Mesendoderm (in vitro differentiated cells): ENCODE measurements at regions not wholly inside any gene's neighbourhood (a gene's known extent, or its start where the extent isn't known, plus 50 kb on each side); places are given as distances from the start of the nearest gene placed in this dataset.
A peak's percentile ranks its signal among the peaks of the same experiment; 100 is the strongest.

Source experiments
- DNase-seq: peaks from one replicate; pipeline ENCODE4 v3.0.0; 2013
- H2AK5ac ChIP-seq: 2 replicates; pipeline ENCODE4 v1.6.1; 2013; ENCODE audit warnings: low read length, inconsistent platforms
- H2BK120ac ChIP-seq: 2 replicates; pipeline ENCODE4 v1.6.1; 2013; ENCODE audit warnings: low read depth, mild to moderate bottlenecking, low read length, moderate library complexity, mixed read lengths
- H2BK15ac ChIP-seq: replicated peaks from 2 replicates; pipeline ENCODE4 v1.6.1; 2013; ENCODE audit warnings: low read depth, mild to moderate bottlenecking, moderate library complexity
- H2BK5ac ChIP-seq: 2 replicates; pipeline ENCODE4 v1.6.1; 2013; ENCODE audit warnings: low read length, inconsistent platforms
- H3K18ac ChIP-seq: 2 replicates; pipeline ENCODE4 v1.6.1; 2013; ENCODE audit warnings: mild to moderate bottlenecking, low read length, mixed read lengths
- H3K23ac ChIP-seq: one replicate; pipeline ENCODE4 v1.6.1; 2013; ENCODE audit warnings: low read length
- H3K27ac ChIP-seq: 2 replicates; pipeline ENCODE4 v1.5.1; 2013; ENCODE audit warnings: low read depth, mild to moderate bottlenecking, inconsistent platforms, low read length, moderate library complexity
- H3K27me3 ChIP-seq: 2 replicates; pipeline ENCODE4 v1.6.1; 2013; ENCODE audit warnings: low read length, control low read depth, mild to moderate bottlenecking, inconsistent platforms; ENCODE audit not compliant: insufficient read depth, poor library complexity
- H3K36me3 ChIP-seq: 2 replicates; pipeline ENCODE4 v1.6.1; 2013; ENCODE audit warnings: low read length, inconsistent platforms; ENCODE audit not compliant: control insufficient read depth, insufficient read depth
- H3K4ac ChIP-seq: one replicate; pipeline ENCODE4 v1.6.1; 2013; ENCODE audit warnings: low read depth, mild to moderate bottlenecking, low read length, moderate library complexity
- H3K4me1 ChIP-seq: 2 replicates; pipeline ENCODE4 v1.6.1; 2013; ENCODE audit warnings: low read depth, low read length, inconsistent platforms; ENCODE audit not compliant: control insufficient read depth
- H3K4me2 ChIP-seq: 2 replicates; pipeline ENCODE4 v1.6.1; 2013; ENCODE audit warnings: low read length
- H3K4me3 ChIP-seq: 2 replicates; pipeline ENCODE4 v1.5.1; 2013; ENCODE audit warnings: mild to moderate bottlenecking, low read length
- H3K56ac ChIP-seq: one replicate; pipeline ENCODE4 v1.6.1; 2013; ENCODE audit warnings: low read length
- H3K79me1 ChIP-seq: 2 replicates; pipeline ENCODE4 v1.6.1; 2013; ENCODE audit warnings: low read length, inconsistent platforms
- H3K79me2 ChIP-seq: 2 replicates; pipeline ENCODE4 v1.6.1; 2013; ENCODE audit warnings: mild to moderate bottlenecking, low read length; ENCODE audit not compliant: control insufficient read depth, insufficient read depth
- H3K9ac ChIP-seq: 2 replicates; pipeline ENCODE4 v1.6.1; 2013; ENCODE audit warnings: low read length, inconsistent platforms
- H4K5ac ChIP-seq: one replicate; pipeline ENCODE4 v1.6.1; 2013; ENCODE audit warnings: low read length
- H4K8ac ChIP-seq: one replicate; pipeline ENCODE4 v1.6.1; 2013; ENCODE audit warnings: low read depth, mild to moderate bottlenecking, control low read depth, low read length, moderate library complexity
- WGBS: extraction: QIAGEN DNeasy Blood & Tissue Kit; methylation state at CpG from one replicate; pipeline ENCODE4 v1.1.7; 2013; ENCODE audit warnings: low lambda C conversion rate, missing lambda C conversion rate; ENCODE audit not compliant: insufficient coverage; ENCODE audit errors: extremely low coverage; 5-methylcytosine and 5-hydroxymethylcytosine counted together

GRCh38 chr1:93746021-93746812 lies 64.6 kb upstream of the BCAR3 start:
- no CpG with 5 or more reads among the region's 6 CpGs for WGBS
- Histone ChIP-seq H4K8ac (no peak overlapping the region), H3K27ac (no peak overlapping the region), H2BK15ac (no peak overlapping the region), H3K23ac (no peak overlapping the region), H4K5ac (no peak overlapping the region), H2BK5ac (no peak overlapping the region), H2BK120ac (no peak overlapping the region), H3K27me3 (no peaks in the 10 kb centered on the region), H3K56ac (no peak overlapping the region), H3K4me1 (peaks cover under 1% of the 10 kb centered on the region), H3K4ac (no peak overlapping the region), H3K9ac (no peak overlapping the region), H3K18ac (no peak overlapping the region), H3K4me3 (no peak overlapping the region), H3K79me1 (no peaks in the 10 kb centered on the region), H3K79me2 (no peaks in the 10 kb centered on the region), H3K4me2 (no peak overlapping the region), H3K36me3 (no peaks in the 10 kb centered on the region), H2AK5ac (peak overlapping the region; percentile 46)
- no peak for DNase-seq

DNA sequence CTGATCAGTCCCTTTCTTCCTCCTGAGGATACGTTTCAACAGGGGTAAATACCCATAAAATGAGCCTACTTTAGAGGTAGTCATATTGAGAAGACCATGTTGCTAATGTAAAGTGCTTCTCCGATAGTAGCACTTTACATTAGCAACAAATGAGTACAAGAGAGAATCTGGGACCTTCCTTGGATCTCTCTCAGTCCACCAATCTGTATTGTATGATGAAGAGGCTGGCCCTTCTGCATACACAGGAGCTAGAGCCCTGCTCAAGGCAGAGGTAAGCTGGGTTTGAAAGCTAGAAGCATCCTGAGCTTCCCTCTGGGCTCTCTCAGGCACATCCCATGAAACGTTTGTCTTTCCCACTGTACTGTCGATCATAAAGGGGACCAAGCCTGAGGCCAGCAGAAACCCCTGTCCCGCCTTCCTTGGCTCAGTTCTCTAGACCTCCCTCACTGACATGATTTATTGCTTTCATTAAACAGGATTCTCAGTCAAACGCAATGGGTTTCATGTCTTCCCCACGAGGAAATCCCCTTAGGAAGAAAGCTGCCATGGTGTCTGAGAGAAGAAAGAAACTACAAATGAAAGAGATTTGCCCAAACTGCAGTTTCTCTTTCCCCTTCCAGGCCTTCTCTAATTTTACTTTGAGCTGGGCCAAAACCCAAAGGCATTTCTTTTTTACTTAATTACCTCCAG lies 62.8 kb upstream of the BCAR3 start:
- WGBS, result no CpG with 5 or more reads among the region's 7 CpGs
- no peak overlapping the region for H3K18ac ChIP-seq
- no peak overlapping the region for H3K4me3 ChIP-seq
- no peak overlapping the region for H2BK120ac ChIP-seq
- no peak overlapping the region for H3K23ac ChIP-seq
- H3K27ac ChIP-seq, result no peak overlapping the region
- H2BK15ac ChIP-seq, result no peak overlapping the region
- H3K79me1 ChIP-seq, result no peaks in the 10 kb centered on the region
- H3K4me1 ChIP-seq, result no peaks in the 10 kb centered on the region
- DNase-seq, result no peak
- H3K27me3 ChIP-seq, result no peaks in the 10 kb centered on the region
- H3K9ac ChIP-seq, result no peak overlapping the region
- no peak overlapping the region for H3K4ac ChIP-seq
- no peak overlapping the region for H3K56ac ChIP-seq
- no peaks in the 10 kb centered on the region for H3K36me3 ChIP-seq
- no peak overlapping the region for H3K4me2 ChIP-seq
- no peaks in the 10 kb centered on the region for H3K79me2 ChIP-seq
- no peak overlapping the region for H4K5ac ChIP-seq
- H4K8ac ChIP-seq, result no peak overlapping the region
- H2AK5ac ChIP-seq, result no peak overlapping the region
- no peak overlapping the region for H2BK5ac ChIP-seq

DNA sequence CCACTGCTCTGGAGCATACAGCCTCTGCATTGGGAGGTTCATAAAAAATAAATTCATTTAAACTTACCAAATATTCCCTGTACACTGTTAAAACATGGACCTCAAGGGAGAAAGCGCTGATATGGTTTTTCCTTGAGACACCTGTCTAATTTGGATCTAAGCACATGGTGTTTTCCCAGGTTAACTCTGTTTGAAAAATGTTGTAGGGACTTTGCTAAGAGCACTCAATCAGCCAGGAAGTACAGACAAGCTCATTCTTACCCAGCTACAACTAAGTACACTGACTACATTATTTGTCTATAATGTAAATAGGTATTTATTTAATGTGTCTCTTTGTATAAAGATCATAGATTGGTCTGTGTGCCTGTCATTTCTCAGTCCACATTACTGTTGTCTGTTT lies 61.8 kb upstream of the BCAR3 start:
- H4K8ac ChIP-seq, result no peak overlapping the region
- no peaks in the 10 kb centered on the region for H3K36me3 ChIP-seq
- H2BK120ac ChIP-seq, result no peak overlapping the region
- no peak overlapping the region for H4K5ac ChIP-seq
- no peak overlapping the region for H3K56ac ChIP-seq
- H3K27me3 ChIP-seq, result no peaks in the 10 kb centered on the region
- no peak overlapping the region for H3K27ac ChIP-seq
- H3K23ac ChIP-seq, result no peak overlapping the region
- H3K79me1 ChIP-seq, result no peaks in the 10 kb centered on the region
- H2BK15ac ChIP-seq, result no peak overlapping the region
- H3K79me2 ChIP-seq, result no peaks in the 10 kb centered on the region
- no peak overlapping the region for H2AK5ac ChIP-seq
- H3K4ac ChIP-seq, result no peak overlapping the region
- no peak overlapping the region for H3K9ac ChIP-seq
- no peak for DNase-seq
- H3K4me2 ChIP-seq, result no peak overlapping the region
- H3K4me3 ChIP-seq, result no peak overlapping the region
- no peak overlapping the region for H3K18ac ChIP-seq
- no peak overlapping the region for H2BK5ac ChIP-seq
- no peaks in the 10 kb centered on the region for H3K4me1 ChIP-seq
- no CpG with 5 or more reads among the region's 1 CpG for WGBS

GRCh38 chr1:93740601-93741031 lies 59.0 kb upstream of the BCAR3 start:
- H3K18ac ChIP-seq, result no peak overlapping the region
- H3K36me3 ChIP-seq, result no peaks in the 10 kb centered on the region
- no peak overlapping the region for H3K9ac ChIP-seq
- WGBS, result no CpG with 5 or more reads among the region's 12 CpGs
- H3K79me1 ChIP-seq, result no peaks in the 10 kb centered on the region
- H2BK15ac ChIP-seq, result no peak overlapping the region
- H3K4me2 ChIP-seq, result no peak overlapping the region
- H2AK5ac ChIP-seq, result no peak overlapping the region
- no peak overlapping the region for H4K5ac ChIP-seq
- H4K8ac ChIP-seq, result no peak overlapping the region
- no peak overlapping the region for H3K56ac ChIP-seq
- H2BK5ac ChIP-seq, result no peak overlapping the region
- no peaks in the 10 kb centered on the region for H3K4me1 ChIP-seq
- no peaks in the 10 kb centered on the region for H3K27me3 ChIP-seq
- no peak overlapping the region for H2BK120ac ChIP-seq
- no peak overlapping the region for H3K4ac ChIP-seq
- no peak overlapping the region for H3K23ac ChIP-seq
- H3K27ac ChIP-seq, result no peak overlapping the region
- no peaks in the 10 kb centered on the region for H3K79me2 ChIP-seq
- no peak overlapping the region for H3K4me3 ChIP-seq
- no peak for DNase-seq

DNA sequence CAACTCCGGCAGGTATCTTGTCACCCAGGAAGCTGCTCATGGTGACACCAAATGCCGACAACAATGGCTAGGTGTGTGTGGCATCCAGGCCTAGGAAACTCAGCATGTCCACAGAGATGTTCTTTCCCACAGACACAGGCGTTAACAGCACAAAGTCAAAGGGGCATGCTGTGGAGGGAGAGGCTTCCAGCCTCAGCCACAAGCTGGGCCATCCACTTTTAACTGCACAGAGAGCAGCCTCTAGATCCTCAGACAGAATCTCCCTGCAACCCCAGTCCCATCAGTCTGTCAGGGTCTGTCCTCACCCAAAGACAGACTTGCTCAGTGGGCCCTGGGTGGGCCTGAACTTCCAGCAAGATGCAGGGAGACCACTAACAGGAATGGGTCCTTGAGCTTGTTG lies 58.5 kb upstream of the BCAR3 start:
- no peak overlapping the region for H2BK5ac ChIP-seq
- H2BK15ac ChIP-seq, result no peak overlapping the region
- no peaks in the 10 kb centered on the region for H3K36me3 ChIP-seq
- H3K4me1 ChIP-seq, result no peaks in the 10 kb centered on the region
- no peak overlapping the region for H3K23ac ChIP-seq
- no peak overlapping the region for H3K4me2 ChIP-seq
- H3K4me3 ChIP-seq, result no peak overlapping the region
- WGBS, result no CpG with 5 or more reads among the region's 3 CpGs
- H3K27ac ChIP-seq, result no peak overlapping the region
- H2BK120ac ChIP-seq, result no peak overlapping the region
- no peak for DNase-seq
- no peak overlapping the region for H3K4ac ChIP-seq
- H3K79me2 ChIP-seq, result no peaks in the 10 kb centered on the region
- H3K56ac ChIP-seq, result peak overlapping the region; percentile 0
- H2AK5ac ChIP-seq, result no peak overlapping the region
- H3K27me3 ChIP-seq, result no peaks in the 10 kb centered on the region
- H4K5ac ChIP-seq, result no peak overlapping the region
- H4K8ac ChIP-seq, result no peak overlapping the region
- H3K18ac ChIP-seq, result no peak overlapping the region
- no peak overlapping the region for H3K9ac ChIP-seq
- no peaks in the 10 kb centered on the region for H3K79me1 ChIP-seq
